Suprapubic skin (tissue), 4 donors: ENCODE measurements at regions not wholly inside any gene's neighbourhood (a gene's known extent, or its start where the extent isn't known, plus 50 kb on each side); places are given as distances from the start of the nearest gene placed in this dataset.

ENCODE experiments used
- EP300 ChIP-seq: sonication (generic); formaldehyde crosslinking; IDR thresholded peaks from one replicate; pipeline ENCODE4 v1.6.1; 2017; ENCODE audit warnings: antibody characterized with exemption
- POLR2A ChIP-seq, 2 donors: fragments of 450-650 bp; IDR thresholded peaks; one replicate each; pipeline ENCODE4 v1.6.1; 2017; ENCODE audit warnings: antibody characterized with exemption in 2 of 2, mild to moderate bottlenecking in 2 of 2, moderate library complexity in 2 of 2
- POLR2AphosphoS5 ChIP-seq, 3 donors: sonication (generic); formaldehyde crosslinking; IDR thresholded peaks; one replicate each; pipeline ENCODE4 v1.6.1; 2017; ENCODE audit warnings: antibody characterized with exemption in 3 of 3
- TF ChIP-seq, protein P1 (sequence below), 2 donors: fragments of 200-600 bp in 1 of 2; fragments of 450-650 bp in 1 of 2; sonication (generic) in 1 of 2; IDR thresholded peaks; one replicate each; pipeline ENCODE4 v1.5.1; 2016 to 2019; ENCODE audit warnings: antibody characterized with exemption in 2 of 2, mild to moderate bottlenecking in 1 of 2, moderate library complexity in 1 of 2

DNA sequence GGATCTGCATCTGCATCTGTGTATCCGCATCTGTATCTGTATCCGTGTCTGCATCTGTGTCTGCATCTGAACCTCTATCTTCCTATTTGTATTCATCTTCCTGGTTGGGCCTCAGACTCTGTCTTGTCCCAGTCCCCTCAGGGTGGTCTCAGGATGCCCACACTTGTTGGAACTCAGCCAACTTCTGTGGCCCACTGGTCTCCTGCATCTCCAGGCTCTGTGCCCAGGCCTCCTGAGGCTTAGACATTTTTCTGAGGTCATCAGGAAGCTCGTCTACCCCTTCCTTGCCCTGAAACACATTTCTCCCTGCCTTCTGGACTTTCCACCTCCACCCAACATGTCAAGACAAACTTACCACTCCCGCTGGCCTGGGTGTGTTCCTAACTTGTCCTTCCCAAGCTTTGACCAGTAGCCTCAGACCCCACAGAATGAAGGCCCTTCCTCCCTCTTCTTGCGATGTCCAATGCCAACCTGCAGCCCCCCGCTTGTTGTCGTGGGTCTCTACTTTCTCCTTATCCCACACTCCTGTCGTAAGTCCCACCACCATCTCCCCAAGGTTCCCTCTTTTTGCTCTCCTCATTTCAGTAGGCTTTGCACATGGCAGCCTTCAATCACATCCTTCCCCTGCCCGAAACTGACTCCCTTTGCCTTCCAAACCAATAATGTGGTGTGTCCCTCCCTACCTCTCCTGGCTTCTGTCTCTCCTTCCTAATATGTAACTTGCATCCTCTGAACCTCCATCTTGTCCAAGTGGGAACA, 176.5 kb downstream of the DLL1 start:
- TF ChIP-seq, protein P1, sequence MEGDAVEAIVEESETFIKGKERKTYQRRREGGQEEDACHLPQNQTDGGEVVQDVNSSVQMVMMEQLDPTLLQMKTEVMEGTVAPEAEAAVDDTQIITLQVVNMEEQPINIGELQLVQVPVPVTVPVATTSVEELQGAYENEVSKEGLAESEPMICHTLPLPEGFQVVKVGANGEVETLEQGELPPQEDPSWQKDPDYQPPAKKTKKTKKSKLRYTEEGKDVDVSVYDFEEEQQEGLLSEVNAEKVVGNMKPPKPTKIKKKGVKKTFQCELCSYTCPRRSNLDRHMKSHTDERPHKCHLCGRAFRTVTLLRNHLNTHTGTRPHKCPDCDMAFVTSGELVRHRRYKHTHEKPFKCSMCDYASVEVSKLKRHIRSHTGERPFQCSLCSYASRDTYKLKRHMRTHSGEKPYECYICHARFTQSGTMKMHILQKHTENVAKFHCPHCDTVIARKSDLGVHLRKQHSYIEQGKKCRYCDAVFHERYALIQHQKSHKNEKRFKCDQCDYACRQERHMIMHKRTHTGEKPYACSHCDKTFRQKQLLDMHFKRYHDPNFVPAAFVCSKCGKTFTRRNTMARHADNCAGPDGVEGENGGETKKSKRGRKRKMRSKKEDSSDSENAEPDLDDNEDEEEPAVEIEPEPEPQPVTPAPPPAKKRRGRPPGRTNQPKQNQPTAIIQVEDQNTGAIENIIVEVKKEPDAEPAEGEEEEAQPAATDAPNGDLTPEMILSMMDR (IDR thresholded peaks at IDR 0.05) = no peak
- TF ChIP-seq POLR2A (IDR thresholded peaks at IDR 0.05) (no peak), EP300 (no peak), POLR2AphosphoS5 (IDR thresholded peaks at IDR 0.05) (no peak)
